ENCODE measurements at regions not wholly inside any gene's neighbourhood (a gene's known extent, or its start where the extent isn't known, plus 50 kb on each side); places are given as distances from the start of the nearest gene placed in this dataset.

DNA sequence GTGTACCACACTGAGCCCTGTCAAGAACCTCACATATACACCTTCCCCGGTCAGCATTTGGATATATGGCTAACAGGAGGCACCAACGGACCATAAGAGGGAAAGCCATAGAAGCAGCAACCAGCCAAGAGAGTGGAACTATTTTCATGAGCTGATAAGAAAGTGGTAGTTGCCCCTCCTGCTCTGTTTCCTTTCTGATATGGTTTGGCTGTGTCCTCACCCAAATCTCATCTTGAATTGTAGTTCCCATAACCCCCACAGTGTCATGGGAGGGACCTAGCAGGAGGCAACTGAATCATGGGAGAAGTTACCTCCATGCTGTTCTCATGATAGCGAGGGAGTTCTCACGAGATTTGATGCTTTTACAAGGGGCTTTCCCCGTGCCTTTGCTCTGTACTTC, 366.1 kb upstream of the DAB1 start:
- Histone ChIP-seq H3K4me1 (ENCODE audit: insufficient read depth, low read length) (no peaks in the 10 kb centered on the region), H3K9me3 (ENCODE audit: control insufficient read depth, insufficient read depth, low read length) (no peaks in the 10 kb centered on the region), H3K36me3 (ENCODE audit: insufficient read depth, low read length) (no peaks in the 10 kb centered on the region), H3K9ac (ENCODE audit: low read depth, low read length) (no peak overlapping the region)

DNA sequence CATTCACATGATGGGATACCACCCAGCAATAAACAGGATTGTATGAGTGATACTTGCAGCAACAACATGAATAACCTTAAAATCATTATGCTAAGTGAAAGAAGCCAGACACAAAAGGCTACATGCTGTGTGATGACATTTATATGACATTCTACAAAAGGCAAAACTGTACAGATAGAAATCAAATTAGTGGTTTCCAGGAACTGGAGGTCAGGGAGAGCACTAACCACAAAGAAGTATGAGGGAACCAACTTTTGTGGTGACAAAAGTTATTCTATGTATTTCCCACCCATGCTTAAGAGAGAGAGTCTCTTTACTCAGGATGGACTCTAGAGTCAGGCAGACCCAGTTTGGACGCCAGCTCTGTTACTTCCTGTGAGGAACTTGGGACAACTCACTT, 364.5 kb upstream of the DAB1 start:
- Histone ChIP-seq H3K9ac (ENCODE audit: low read depth, low read length) (no peak overlapping the region), H3K9me3 (ENCODE audit: control insufficient read depth, insufficient read depth, low read length) (no peaks in the 10 kb centered on the region), H3K4me1 (ENCODE audit: insufficient read depth, low read length) (no peaks in the 10 kb centered on the region), H3K36me3 (ENCODE audit: insufficient read depth, low read length) (no peaks in the 10 kb centered on the region)

- no peaks in the 10 kb centered on the region for H3K9me3 ChIP-seq (ENCODE audit: control insufficient read depth, insufficient read depth, low read length)
- H3K4me1 ChIP-seq (ENCODE audit: insufficient read depth, low read length): no peaks in the 10 kb centered on the region
- no peak overlapping the region for H3K9ac ChIP-seq (ENCODE audit: low read depth, low read length)
Measured at GRCh38 chr1:57784356-57784755, 360.5 kb upstream of the DAB1 start.

DNA sequence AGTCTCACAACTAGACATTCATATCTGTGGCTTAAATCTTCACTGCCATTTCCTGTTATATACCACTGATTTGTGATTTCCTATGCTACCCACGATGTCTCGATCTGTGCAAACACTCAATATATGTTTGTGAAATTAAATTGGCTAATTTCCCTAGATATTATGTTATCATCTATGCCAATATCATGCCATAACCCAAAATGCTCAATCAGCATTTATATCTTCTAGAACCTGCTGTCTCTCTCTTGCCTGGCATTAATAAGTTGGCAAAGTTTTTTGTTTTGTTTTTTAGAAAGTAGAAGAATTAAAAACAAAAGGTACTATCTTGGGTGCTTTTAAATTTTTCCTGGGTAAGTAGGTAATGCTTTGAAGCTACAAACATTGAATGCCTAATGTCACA, 358.5 kb upstream of the DAB1 start:
- Histone ChIP-seq H3K9ac (ENCODE audit: low read depth, low read length) (no peak overlapping the region), H3K4me1 (ENCODE audit: insufficient read depth, low read length) (no peaks in the 10 kb centered on the region), H3K9me3 (ENCODE audit: control insufficient read depth, insufficient read depth, low read length) (no peaks in the 10 kb centered on the region), H3K36me3 (ENCODE audit: insufficient read depth, low read length) (no peaks in the 10 kb centered on the region)

More at GRCh38 chr1:57784356-57784755, 360.5 kb upstream of the DAB1 start:
- H3K36me3 ChIP-seq (ENCODE audit: insufficient read depth, low read length): no peaks in the 10 kb centered on the region

DNA sequence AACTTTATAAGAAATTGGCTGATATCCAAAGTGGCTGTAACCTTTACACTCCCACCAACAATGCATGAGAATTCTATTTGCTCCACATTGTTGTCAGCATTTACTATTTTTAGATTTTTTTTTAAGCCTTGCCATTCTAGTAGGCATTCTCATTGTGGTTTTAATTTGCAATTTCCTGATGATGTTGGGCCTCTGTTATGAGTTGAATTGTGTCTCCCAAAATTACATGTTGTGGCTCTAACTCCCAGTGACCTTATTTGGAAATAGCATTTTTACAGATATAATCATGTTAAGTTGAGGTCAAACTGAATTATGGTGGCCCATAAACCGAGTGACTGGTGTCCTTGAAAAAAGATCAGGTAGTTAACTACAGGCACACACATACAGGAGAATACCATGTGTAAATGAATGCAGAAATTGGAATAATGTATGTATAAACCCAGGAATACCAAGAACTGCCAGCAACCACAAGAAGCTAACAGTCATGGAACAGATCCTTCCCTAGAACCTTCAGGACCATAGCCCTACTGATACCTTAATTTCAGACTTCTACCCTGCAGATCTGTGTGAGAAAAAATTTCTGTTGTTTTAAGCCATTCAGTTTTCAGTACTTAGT, 348.8 kb upstream of the DAB1 start:
- H3K4me1 ChIP-seq (ENCODE audit: insufficient read depth, low read length): no peaks in the 10 kb centered on the region
- H3K36me3 ChIP-seq (ENCODE audit: insufficient read depth, low read length): no peaks in the 10 kb centered on the region
- H3K9me3 ChIP-seq (ENCODE audit: control insufficient read depth, insufficient read depth, low read length): no peaks in the 10 kb centered on the region
- H3K9ac ChIP-seq (ENCODE audit: low read depth, low read length): no peak overlapping the region

DNA sequence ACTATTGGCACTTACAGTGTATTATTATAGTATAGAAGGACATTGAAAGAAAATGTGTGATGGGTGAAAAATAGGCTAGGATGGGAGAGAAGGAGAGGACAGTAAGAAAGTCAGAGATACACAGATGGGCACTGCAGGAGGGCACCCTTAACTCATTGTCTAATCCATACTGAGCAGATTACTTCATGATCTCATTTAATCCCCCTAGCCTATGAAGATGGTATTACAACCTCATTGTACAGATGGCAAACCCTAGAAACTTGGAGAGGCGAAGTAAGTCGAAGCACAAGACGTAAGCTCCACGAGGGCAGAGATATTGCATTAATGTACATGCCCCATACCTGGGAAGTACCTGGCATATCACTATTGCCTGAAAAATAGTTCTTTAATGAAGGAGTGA, 346.9 kb upstream of the DAB1 start:
- Histone ChIP-seq H3K9ac (ENCODE audit: low read depth, low read length) (no peak overlapping the region), H3K4me1 (ENCODE audit: insufficient read depth, low read length) (no peaks in the 10 kb centered on the region), H3K36me3 (ENCODE audit: insufficient read depth, low read length) (no peaks in the 10 kb centered on the region), H3K9me3 (ENCODE audit: control insufficient read depth, insufficient read depth, low read length) (no peaks in the 10 kb centered on the region)

GRCh38 chr1:57770236-57770635, 346.4 kb upstream of the DAB1 start:
- H3K36me3 ChIP-seq (ENCODE audit: insufficient read depth, low read length): no peaks in the 10 kb centered on the region
- H3K9ac ChIP-seq (ENCODE audit: low read depth, low read length): no peak overlapping the region
- H3K9me3 ChIP-seq (ENCODE audit: control insufficient read depth, insufficient read depth, low read length): no peaks in the 10 kb centered on the region
- H3K4me1 ChIP-seq (ENCODE audit: insufficient read depth, low read length): no peaks in the 10 kb centered on the region

DNA sequence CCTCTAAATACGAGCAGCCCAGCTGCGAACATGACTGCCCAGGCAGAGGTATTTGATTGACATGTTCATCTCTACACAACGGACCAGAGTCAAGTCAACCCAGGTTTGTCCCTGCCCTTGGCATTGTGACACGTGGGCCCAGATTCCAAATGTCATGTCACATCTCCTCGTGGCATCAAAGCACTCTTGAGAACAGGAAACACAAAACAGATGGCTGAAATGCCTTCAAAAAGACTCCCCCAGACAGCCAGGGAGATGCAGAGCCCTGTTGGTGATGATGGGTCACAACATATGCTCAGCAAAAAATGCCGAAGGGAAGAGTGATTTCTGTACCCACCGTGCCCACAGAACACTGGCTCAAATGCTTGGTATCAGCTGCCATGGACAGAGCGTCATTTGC, 337.8 kb upstream of the DAB1 start:
- Histone ChIP-seq H3K4me1 (ENCODE audit: insufficient read depth, low read length) (0 out of 2 replicates have a peak, but pooled peaks cover 3% of the 10 kb centered on the region), H3K9ac (ENCODE audit: low read depth, low read length) (no peak overlapping the region), H3K36me3 (ENCODE audit: insufficient read depth, low read length) (no peaks in the 10 kb centered on the region), H3K9me3 (ENCODE audit: control insufficient read depth, insufficient read depth, low read length) (no peaks in the 10 kb centered on the region)

DNA sequence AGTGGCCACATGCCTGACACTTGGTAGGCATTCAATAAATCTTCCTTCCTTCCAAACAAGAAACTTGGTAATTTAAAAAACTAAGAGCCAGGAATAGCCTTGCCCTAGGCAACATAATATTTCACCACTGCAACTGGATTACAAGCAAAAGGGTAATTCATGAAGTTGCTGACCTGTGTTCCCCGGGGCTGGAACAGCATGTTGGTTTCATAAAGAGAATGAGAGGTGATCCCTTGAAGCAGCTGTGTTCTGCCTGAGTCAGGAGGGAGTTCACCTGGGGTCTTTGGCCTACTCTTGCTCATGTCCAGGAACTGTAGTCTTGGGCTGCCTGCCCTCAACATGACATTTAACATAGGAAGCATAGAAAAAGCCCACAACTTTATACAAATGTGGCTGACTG, 329.0 kb upstream of the DAB1 start:
- Histone ChIP-seq H3K4me1 (ENCODE audit: insufficient read depth, low read length) (peaks cover 6% of the 10 kb centered on the region; the same call in 1 of the 2 replicates), H3K9me3 (ENCODE audit: control insufficient read depth, insufficient read depth, low read length) (no peaks in the 10 kb centered on the region), H3K36me3 (ENCODE audit: insufficient read depth, low read length) (no peaks in the 10 kb centered on the region), H3K9ac (ENCODE audit: low read depth, low read length) (no peak overlapping the region)

- no peaks in the 10 kb centered on the region for H3K9me3 ChIP-seq (ENCODE audit: control insufficient read depth, insufficient read depth, low read length)
- peaks cover 3% of the 10 kb centered on the region; the same call in 1 of the 2 replicates for H3K4me1 ChIP-seq (ENCODE audit: insufficient read depth, low read length)
- no peak overlapping the region for H3K9ac ChIP-seq (ENCODE audit: low read depth, low read length)
- no peaks in the 10 kb centered on the region for H3K36me3 ChIP-seq (ENCODE audit: insufficient read depth, low read length)
Measured at GRCh38 chr1:57748719-57749118, 324.9 kb upstream of the DAB1 start.

DNA sequence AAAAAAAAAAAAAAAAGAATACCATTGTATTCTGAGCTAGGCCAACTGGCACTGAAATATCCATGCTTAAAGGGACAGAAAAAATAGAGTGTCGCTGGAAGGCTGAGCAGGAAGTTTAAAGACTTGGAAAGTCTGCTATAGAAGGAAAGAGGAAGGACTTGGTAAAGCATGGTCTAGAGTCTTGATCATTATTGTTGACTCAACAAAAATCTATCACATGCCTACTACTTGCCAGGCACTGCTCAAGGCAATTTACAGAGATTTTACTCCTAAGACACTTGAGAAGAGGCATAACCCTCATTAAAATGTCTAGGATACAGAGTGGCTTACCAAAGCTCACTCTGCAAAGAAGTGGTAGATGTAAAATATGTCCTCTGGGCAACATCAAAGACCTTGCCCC, 324.0 kb upstream of the DAB1 start:
- H3K4me1 ChIP-seq (ENCODE audit: insufficient read depth, low read length): peaks cover 3% of the 10 kb centered on the region; the same call in 1 of the 2 replicates
- no peak overlapping the region for H3K9ac ChIP-seq (ENCODE audit: low read depth, low read length)
- no peaks in the 10 kb centered on the region for H3K9me3 ChIP-seq (ENCODE audit: control insufficient read depth, insufficient read depth, low read length)
- H3K36me3 ChIP-seq (ENCODE audit: insufficient read depth, low read length): no peaks in the 10 kb centered on the region

DNA sequence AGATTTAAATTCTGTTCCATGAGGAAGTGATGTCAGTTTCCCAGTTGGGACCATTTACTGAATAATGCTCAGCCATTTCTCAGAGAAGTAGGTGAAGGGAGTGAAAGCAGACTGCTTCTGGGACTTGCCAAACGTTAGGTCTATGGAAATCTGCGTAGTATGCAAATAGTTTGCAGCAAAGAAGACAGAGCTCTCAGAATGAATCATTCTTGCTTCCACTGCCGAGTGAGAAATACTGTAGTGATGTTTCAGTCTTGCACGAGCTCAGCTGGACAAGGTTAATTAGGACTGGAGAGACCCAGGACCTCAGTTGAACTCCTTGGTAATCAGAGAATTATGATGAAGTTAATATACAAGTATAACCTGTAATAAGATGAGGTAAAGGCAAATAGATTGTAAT, 317.7 kb upstream of the DAB1 start:
- no peak overlapping the region for H3K9ac ChIP-seq (ENCODE audit: low read depth, low read length)
- no peaks in the 10 kb centered on the region for H3K9me3 ChIP-seq (ENCODE audit: control insufficient read depth, insufficient read depth, low read length)
- no peaks in the 10 kb centered on the region for H3K36me3 ChIP-seq (ENCODE audit: insufficient read depth, low read length)
- no peaks in the 10 kb centered on the region for H3K4me1 ChIP-seq (ENCODE audit: insufficient read depth, low read length)

DNA sequence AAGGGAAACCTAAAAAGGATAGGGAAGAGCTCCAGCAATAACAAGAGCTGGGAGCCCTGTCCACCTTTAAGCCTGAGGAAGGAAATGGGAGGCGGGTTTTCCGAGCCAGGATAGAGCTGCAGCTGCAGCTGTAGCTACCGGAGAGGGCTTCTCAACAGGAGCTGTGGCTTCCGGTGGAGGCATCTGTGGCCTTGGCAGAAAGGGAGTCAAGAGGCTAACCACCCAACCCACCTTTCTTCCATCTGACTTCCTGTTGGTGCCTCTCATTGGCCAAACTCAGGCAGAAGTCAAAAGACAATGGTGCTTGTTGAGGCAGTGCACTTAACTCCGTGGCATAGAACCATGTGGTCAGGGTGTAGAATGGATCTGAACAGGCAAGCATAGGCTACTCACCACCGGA, 313.1 kb upstream of the DAB1 start:
- H3K4me1 ChIP-seq (ENCODE audit: insufficient read depth, low read length): no peaks in the 10 kb centered on the region
- no peaks in the 10 kb centered on the region for H3K9me3 ChIP-seq (ENCODE audit: control insufficient read depth, insufficient read depth, low read length)
- no peaks in the 10 kb centered on the region for H3K36me3 ChIP-seq (ENCODE audit: insufficient read depth, low read length)
- H3K9ac ChIP-seq (ENCODE audit: low read depth, low read length): no peak overlapping the region

DNA sequence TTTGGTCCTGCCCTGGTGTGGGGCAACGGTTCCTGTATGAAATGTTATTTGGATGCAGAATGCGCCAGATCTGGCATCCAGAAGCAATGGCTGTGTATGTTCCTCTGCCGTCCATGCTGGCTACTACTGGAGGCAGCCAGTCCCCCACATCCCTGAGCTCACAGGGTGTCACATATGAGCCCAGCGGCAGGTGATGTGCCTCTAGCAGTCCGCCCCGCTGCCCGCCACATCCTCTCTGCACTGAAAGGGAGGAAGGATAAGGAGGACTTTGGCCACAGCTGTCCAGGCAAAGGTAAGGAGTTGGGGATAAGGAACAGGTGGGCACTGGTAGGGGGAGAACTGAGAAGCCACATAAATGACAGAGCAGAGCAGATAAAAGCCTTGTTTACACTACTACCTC, 305.3 kb upstream of the DAB1 start:
- Histone ChIP-seq H3K4me1 (ENCODE audit: insufficient read depth, low read length) (peaks cover 3% of the 10 kb centered on the region; the same call in 1 of the 2 replicates), H3K9me3 (ENCODE audit: control insufficient read depth, insufficient read depth, low read length) (no peaks in the 10 kb centered on the region), H3K36me3 (ENCODE audit: insufficient read depth, low read length) (no peaks in the 10 kb centered on the region), H3K9ac (ENCODE audit: low read depth, low read length) (no peak overlapping the region)

DNA sequence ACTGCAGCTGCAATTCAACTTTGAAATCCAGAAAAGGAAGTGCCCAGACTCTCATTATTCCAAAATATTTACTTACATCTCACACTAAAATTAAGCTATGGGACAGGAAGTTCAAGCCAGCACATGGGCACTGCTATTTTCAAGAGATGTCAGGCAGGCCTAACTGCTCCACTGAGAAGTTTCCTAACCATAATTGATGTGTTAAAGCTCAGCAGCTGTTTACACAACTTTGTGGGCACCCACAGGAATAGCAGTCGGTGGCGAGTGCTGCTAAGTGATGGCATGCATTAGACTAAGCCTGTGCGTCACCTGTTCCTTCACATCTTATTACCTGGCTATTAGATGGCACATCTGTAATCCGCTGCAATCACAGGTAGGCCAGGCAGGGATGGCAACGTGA, 303.3 kb upstream of the DAB1 start:
- Histone ChIP-seq H3K9ac (ENCODE audit: low read depth, low read length) (no peak overlapping the region), H3K36me3 (ENCODE audit: insufficient read depth, low read length) (no peaks in the 10 kb centered on the region), H3K4me1 (ENCODE audit: insufficient read depth, low read length) (peaks cover 3% of the 10 kb centered on the region; the same call in 1 of the 2 replicates), H3K9me3 (ENCODE audit: control insufficient read depth, insufficient read depth, low read length) (no peaks in the 10 kb centered on the region)

- Histone ChIP-seq H3K9ac (ENCODE audit: low read depth, low read length) (no peak overlapping the region), H3K36me3 (ENCODE audit: insufficient read depth, low read length) (no peaks in the 10 kb centered on the region), H3K9me3 (ENCODE audit: control insufficient read depth, insufficient read depth, low read length) (no peaks in the 10 kb centered on the region), H3K4me1 (ENCODE audit: insufficient read depth, low read length) (peaks cover 3% of the 10 kb centered on the region; the same call in 1 of the 2 replicates)
Measured at GRCh38 chr1:57725318-57725717, 301.5 kb upstream of the DAB1 start.

All from ES-I3 (cell line).